ENCODE measurements at regions not wholly inside any gene's neighbourhood (a gene's known extent, or its start where the extent isn't known, plus 50 kb on each side); places are given as distances from the start of the nearest gene placed in this dataset.

DNA sequence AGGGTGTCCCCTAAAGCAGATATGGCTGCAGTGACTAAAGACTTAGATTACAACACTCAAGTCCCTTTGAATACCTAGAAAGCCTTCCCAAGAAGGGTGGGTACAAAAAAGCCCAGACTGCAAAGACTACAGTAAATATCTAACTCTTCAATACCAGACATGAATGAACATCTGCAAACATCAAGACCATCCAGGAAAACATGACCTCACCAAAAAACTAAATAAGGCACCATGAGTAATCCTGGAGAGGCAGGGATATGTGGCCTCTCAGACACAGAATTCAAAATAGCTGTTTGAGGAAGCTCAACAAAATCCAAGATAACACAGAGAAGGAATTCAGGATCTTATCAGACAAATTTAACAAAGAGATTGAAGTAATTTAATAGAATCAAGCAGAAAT lies 138.2 kb upstream of the OTOS start:
- TF ChIP-seq POLR2A (IDR thresholded peaks at IDR 0.05) = no peak
- TF ChIP-seq, protein P1, sequence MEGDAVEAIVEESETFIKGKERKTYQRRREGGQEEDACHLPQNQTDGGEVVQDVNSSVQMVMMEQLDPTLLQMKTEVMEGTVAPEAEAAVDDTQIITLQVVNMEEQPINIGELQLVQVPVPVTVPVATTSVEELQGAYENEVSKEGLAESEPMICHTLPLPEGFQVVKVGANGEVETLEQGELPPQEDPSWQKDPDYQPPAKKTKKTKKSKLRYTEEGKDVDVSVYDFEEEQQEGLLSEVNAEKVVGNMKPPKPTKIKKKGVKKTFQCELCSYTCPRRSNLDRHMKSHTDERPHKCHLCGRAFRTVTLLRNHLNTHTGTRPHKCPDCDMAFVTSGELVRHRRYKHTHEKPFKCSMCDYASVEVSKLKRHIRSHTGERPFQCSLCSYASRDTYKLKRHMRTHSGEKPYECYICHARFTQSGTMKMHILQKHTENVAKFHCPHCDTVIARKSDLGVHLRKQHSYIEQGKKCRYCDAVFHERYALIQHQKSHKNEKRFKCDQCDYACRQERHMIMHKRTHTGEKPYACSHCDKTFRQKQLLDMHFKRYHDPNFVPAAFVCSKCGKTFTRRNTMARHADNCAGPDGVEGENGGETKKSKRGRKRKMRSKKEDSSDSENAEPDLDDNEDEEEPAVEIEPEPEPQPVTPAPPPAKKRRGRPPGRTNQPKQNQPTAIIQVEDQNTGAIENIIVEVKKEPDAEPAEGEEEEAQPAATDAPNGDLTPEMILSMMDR (IDR thresholded peaks at IDR 0.05) = no peak
